ENCODE measurements at regions not wholly inside any gene's neighbourhood (a gene's known extent, or its start where the extent isn't known, plus 50 kb on each side); places are given as distances from the start of the nearest gene placed in this dataset.

DNA sequence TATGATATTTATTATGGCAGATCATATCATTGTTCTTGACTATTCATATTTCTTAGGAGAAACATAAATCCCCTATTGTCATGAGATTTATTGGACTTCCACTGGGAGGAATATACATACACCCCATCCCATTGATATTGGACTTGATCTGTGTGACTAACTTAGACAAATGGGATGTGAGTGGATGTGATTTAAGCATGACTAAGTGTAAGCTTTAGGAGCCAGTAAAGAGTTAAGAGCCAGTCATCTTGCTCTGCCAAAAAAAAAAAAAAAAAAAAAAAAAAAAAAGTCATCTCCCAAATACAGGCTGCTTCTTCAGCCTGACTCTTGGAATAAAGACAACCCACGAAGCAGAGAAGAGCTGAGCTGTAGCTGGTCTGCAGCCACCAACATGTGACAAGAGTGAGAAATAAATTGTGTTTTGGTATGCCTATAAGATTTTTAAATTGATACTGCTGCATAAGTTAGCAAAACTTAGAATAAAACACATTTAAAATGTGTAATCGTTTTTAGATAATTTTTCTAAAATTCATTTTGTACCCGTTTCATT is 595.0 kb upstream of the LRRC4C start:
- DNase-seq: no peak

DNA sequence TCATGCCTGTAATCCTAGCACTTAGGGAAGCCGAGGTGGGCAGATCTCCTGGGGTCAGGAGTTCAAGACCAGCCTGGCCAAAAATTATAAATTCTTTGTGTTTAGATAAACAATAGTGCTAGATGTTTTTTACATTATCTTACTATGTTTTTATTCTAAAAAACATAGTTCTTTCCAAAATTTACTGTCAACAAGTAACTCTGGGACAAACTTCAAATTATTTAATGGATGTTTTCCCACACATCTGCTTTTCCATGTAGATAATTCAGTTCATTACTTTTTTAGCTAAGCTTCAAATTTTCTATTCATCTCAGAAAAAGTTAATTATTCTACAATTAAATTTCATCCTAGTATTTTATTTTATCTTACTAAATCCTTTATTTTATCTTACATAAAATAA is 596.2 kb upstream of the LRRC4C start:
- no peak for DNase-seq

DNA sequence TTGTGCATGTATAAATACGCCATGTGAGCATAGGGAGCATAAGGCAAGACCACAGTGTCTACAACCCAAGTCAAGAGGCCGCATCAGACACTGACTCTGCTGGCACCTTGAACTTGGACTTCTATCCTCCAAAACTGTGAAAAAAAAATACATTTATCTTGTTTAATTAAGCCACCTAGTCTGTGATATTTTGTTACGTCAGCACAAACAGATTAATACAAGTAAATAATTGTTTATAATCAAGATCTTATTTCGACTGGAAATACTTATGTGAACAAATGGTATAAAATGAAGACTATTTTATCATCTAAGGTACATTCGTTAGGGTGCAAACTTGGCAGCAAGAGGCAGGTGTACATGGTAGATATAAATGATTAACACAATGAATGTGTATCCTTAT is 599.3 kb upstream of the LRRC4C start:
- DNase-seq: no peak

DNA sequence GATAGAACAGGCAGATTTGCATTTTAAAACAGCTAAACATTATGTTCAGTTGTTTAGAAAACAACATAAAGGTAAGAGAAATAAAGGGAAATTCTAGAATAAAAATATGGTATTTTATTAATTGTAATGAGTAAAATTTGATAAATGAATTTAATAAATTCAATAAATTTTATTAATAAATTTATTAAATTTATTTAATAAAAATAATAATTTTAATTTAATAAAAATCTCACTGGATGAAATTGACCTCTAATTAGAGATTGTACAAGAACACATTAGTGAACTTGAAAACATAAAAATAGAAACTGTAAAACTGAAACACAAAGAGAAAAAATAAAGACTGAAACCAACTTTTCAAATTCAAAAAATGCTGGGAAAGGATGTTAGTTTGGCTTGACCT is 605.7 kb upstream of the LRRC4C start:
- DNase-seq: no peak

DNA sequence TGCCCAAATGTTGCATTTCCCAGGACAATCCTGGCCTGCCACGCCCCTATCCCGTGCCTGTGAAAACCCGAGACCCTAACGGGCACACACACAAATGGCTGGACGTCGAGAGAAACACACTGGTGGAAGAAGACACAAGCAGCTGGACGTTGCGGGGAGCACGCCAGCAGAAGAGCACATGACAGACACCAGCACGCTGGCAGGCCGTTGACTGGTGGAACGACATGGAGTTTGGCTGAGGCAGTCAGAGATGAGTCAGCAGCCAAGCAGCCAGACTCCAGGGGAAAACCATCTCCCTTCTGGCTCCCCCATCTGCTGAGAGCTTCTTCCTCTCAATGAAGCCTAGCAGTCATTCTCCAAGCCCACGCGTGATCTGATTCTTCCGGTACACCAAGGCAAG is 606.7 kb upstream of the LRRC4C start:
- DNase-seq: no peak

DNA sequence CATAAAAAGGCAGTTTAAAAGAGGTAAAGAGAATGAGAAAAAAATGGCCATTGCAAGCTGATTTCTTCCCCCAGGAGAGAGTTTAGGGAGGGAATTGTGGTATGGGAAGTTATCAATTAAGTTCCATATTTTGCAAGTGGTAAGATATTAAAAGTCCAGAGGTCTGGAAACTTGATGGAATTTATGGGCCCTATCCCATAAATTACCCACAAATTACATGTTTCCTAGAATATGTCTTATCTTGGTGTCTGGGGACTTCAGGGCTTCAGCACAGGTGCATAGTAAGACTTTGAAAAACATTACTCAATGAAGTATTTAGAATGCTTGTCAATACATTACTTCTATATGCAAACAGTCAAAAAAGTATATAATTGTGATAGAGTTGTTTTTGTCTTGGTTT is 614.9 kb upstream of the LRRC4C start:
- no peak for DNase-seq

DNA sequence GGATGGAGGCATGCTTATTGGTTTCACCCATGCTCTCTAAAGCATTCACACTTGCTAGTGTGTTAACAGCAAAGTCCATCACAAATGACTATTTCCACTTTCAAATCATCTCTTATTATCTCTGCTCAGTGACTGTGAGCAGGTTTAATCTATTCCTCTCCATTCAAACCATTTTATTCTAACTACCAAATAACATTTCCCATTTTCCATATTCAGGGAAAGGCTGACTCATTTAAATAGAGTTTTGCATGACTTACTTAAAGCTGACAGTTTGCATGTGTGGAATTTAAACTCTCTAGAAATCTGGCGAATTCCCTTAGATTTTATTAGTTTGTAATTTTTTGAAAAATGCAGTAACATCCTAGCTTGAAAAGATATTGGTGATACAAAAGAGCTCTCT is 615.7 kb upstream of the LRRC4C start:
- no peak for DNase-seq

DNA sequence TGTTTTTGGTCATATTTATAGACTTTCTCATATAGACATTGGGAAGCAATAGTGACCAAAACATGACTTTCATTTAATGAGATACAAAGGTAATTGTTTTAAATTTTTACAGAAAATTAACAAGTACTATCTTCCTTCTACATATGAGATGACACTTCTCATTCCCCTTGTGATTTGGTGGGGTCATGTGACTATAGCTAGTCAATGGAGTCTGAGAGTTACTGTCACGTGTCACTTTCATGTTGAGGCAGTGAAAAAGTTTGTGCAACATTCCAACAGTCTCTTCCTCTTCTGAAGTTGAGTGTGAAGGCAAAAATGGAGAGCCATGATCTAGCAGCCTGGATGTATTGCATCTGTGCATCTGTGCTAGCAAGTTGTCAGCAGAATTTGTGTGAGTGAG is 618.3 kb upstream of the LRRC4C start:
- DNase-seq: no peak

DNA sequence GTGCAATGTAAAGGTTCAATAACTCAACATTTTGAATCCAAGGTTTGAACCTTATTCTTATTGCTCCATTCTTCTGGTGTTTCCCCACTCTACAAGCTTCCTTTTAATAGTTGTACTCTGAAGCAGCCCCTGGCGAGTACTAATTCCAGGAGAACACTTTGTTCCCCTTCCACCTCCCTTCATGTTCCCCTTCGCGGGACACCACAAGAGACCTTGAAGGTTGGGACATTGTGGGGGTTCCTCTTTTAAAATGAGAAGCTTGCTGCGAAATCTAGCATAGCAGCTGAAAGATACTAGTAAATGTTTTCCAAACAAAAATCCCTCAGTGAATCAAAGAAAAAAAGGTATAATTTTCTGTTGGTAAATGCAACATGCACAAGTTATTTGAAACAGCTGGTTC is 626.3 kb upstream of the LRRC4C start:
- DNase-seq: no peak

DNA sequence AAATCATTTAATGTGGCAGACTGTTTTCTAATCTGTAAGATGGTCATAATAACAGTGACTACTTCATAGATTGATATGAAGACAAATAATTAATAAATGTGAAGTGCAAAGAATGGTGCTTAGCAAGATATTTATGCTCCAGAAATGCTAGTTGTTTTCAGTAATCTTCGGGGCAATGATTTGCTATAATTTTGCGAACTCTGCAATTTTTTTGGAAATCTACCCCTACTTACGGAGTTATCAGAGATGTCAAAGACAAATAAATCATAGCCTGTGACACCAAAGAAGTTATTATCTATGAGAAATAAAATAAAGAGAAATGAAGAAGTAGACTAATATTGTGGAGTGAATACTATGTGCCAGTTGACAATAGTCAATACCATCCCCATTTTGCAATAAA is 634.1 kb upstream of the LRRC4C start:
- DNase-seq: no peak

DNA sequence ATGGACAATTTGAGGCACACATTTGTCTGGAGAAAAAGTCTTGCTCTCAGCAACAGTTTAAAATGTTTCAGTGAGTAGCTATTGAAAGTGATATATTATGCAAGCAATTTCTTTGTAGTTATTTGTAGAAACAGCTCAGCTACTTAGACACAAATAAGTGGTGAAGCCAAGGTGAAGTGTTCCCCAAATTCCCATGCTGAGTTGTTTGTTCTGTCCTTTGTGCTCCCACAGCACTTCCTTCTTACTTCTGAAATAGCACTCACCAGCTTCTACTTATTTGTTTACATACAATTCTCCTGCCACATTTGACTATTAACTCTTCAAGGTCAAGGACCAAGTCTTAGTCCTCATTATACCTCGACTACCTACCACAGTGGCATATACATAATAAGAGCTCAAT is 638.6 kb upstream of the LRRC4C start:
- DNase-seq: no peak

DNA sequence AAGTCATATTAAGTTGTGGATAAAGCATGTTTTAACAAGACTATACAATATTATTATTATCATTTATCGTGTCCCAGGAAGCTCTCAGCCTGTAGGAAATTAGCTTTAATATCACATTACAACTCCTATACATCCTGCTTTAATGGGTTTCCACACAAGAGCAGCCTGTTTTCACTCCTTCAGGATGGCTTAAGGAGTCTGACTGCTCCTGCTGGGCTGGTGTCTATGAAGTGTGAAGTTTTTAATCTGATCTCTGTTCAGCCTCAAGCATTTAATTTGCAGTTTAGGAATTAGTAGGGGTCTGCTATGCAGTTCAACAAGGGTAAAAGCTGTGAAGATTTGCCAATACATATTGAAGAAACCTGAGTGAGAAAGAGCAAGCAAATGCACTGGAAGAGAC is 653.4 kb upstream of the LRRC4C start:
- DNase-seq: no peak

DNA sequence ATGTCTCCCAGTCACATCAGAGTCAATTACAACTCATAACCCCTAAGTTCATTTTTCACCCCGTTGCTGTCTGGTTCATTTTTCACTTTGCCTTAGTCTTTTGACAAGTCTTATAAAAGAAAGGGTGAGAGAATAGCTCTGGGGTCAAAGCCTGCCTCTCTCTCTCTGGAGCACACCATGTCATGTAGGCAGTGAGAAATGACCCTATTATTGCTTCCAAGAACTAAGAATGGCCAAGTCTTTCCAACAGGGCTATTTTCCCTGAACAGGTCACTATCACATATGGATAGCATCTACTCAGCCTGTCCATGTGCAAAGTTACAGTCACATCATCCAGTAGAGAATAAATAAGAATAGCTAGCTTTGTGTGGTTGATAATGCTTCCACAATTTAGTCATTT is 655.5 kb upstream of the LRRC4C start:
- no peak for DNase-seq

DNA sequence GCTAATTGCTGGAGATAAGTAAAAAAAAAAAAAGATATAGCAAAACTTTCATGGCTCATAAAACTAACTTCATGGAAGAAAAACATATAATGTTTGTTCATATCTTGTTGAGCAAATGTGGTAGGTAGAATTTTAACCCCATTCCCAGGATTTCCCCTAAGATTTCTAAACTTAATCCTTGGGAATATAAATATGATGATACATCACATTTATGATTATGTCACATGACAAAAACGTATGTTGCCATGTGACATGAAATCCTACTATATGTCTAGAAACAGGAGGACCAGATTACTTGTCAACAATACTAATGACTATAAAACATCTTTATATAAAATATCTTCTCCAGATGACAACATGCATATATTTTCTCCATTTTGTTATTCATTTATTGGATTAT is 679.0 kb upstream of the LRRC4C start:
- DNase-seq: no peak

DNA sequence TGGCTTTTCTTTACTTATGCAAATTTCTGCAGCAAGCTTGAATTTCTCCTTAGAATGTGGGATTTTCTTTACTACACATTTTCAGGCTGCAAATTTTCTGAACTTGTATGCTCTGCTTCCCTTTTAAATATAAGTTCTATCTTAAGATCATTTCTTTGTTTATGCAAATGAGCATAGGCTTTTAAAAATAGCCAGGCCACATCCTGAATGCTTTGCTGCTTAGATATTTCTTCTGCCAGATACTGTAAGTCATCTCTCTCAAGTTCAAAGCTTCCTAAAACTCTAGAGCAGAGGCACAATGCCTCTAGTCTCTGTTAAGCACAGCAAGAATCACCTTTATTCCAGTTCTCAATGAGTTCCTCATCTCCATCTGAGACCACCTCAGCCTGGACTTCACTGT is 685.9 kb upstream of the LRRC4C start:
- DNase-seq: no peak

DNA sequence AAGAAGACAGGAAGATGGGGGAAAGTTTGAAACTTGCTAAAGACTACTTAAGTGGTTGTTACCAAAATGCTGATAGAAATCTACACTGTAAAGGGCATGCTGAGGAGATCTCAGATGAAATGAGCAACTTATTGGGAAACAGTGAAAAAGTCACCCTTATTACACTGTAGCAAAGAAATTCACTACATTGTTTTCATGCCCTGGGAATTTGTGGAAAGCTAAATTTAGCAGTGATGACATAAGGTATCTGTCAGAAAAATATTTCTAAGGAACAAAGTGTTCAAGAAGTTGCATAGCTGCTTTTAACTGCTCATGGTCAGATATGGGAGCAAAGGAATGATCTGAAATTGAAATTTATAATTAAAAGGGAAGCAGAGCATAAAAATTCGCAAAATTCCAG is 702.4 kb upstream of the LRRC4C start:
- no peak for DNase-seq

DNA sequence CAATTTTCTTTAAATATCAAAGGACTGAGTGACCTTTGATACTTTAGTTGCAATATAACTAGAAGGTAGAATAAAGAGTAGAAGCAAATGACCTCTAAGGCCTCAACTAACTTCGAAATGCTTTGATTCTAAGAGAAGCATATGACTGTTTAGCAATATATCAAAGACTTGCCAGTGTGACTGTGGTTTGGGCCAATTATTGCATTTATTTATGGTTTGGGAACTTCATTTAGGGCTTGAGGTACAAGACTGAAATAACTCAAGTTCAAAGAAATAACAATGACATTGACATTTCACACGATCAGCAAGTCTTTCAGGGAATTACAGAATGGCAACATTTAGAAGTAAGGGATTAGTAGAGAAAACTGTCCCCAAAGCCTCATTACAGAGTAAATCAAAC is 709.7 kb upstream of the LRRC4C start:
- no peak for DNase-seq

DNA sequence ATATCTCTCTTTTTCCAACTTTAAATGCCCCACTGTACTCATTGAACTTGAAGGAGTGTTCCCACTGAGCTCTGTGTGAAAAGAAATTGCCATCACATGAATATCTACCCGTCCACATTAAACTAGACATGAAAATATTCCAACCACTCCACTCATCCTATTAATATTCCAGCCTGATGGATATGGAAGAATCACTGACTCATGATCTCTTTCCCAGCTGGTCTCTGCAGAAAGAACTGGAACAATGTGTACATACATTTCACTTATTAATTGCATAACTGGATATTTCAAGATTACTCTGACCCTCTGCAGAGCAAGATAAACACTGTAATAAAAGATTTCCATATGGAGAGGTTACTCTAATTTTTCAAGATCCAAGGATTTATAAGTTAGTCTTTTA is 711.1 kb upstream of the LRRC4C start:
- no peak for DNase-seq

DNA sequence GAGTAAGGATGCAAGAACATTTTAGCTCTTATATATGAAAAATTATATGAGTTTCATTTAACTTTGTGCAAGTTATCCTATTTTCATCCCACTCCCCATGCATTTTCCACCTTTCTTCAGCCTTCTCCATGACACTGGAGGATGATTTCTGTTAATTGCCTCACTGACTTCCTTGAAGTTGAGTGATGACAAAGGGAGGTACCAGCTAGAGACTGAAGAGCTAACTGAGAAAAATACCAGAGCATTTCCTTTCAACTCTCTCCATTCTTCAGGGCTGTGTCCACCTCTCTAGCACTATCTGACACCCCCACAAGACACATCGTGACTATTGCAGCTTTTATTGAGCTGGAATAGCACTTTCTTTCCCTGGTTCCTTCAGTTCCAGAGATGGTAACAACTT is 711.6 kb upstream of the LRRC4C start:
- no peak for DNase-seq

DNA sequence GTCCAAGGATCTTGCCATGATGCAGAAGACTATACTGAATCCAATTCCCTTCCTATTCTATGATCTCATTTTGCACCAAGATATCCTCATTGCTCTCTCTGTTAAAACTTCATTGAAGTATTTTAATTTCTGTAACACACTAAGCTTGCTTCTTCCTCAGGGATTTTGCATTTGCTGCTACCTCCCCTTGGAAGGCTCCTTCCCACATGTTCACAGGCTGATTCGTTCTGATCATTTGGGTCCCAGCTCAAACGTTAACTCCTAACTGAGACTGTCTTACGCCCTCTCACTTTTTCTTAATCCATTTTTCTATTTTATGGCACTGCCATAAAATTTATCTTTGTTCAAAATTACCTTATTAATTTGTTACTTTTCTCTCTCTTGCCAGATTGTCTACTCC is 713.0 kb upstream of the LRRC4C start:
- no peak for DNase-seq

DNA sequence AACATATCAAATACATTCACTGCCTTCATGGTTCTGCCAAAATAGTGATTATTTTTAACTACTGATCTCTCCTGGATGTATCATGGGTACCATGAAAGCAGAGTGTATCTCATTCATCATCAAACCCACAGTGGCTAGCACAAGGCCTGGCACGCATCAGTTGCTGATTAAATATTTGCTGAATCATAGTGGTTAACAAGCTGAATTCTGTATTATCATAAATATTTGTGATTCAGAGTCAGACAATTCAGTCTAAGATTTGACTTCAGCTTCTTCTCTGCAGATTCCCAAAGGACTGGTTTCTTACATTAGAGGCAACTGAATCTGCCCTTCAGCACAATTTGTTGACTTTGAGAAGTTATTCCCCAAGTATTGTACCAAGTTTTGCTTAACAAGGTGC is 715.8 kb upstream of the LRRC4C start:
- DNase-seq: no peak

DNA sequence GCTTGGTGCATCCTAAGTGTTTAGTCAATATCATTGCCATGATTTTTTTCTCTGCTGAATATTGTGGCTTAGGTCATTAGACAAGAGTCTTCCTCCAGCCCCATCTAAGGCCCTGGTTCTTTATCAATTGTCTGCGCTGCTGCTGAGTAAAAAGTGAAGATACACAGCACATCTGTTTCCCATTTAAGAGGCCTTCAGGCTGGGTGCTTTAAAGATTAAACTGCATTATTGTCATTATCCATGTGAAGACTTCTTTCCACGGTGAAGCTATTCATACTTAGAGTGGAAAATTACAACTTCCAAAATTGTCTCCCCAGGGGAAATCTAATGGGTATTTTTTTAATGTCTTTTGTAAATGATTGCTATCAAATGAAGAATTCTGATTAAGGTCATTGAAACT is 719.8 kb upstream of the LRRC4C start:
- DNase-seq: no peak

DNA sequence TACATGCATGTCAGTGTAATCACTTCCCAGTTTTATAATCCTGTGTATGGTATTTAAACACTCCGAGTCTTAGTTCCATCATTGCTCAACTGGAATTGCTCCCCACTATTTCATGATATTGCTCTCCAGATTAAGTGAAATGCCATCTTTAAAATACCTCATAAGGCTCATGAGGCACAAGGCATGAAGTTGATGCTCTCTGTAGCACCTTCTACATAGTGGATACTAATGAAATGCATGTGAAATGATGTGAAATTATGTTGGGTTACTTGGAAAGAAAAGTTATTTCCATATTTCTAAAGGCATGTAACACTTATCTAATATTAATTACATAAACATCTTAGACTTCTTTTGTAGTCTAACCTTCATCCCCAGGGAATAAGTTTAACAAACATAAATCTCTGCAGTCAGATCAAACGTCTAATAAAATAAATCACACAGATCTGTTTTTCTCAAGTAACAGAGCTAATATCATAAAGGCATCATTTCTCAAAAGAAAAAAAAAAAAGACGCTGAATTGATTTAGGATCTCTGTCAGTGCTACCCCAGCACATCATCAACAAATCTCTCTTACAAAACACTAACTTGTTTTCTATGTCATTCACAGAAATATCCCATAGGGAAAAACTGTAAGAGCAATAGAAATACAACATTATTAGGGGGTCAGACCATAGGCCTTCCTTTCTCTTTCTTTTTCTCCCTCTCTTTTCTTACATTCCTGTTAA is 736.0 kb upstream of the LRRC4C start:
- DNase-seq: no peak

DNA sequence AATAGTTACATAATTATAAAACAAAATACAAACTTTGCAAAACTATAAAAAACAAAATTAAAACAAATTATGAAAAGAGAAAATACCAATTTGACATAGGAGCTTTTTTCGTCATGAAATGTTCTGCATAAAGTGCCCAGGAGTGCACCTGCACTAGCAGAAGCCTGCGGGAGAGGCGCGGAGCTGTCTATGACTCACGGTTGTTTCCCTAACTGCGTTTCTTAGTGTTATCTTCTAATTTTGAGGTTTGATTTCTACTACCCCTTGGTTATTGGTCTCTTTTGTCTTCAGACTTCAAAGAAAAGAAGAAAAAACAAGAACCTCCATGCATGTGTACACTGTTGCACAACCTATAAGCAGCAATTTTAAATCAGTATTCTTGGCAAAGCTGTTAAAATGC is 740.9 kb upstream of the LRRC4C start:
- DNase-seq: no peak

DNA sequence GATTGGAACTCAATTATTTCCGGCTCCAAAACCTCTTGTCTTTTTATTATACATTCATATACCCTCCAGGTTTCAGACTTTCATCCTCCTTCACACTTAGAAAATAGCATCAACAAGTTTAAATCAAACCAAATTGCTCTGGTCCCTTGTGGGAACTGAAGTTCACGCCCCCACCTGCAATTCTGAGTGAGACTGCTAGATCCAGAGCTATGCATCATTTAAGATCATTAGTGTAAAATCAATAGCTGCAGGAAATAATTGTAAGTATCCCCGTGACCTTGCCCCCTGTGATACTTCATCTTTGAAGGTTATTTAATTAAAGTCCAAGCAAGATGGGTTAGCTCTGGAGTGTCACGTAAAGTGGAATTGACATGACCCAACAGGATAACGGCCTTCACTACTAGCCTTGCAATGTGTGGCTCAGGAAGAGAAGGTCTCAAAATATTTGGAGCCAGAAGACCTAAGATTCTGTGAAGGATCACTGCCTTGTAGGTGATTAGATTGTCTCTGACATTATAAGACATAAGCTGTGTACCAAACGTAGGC is 742.2 kb upstream of the LRRC4C start:
- no peak for DNase-seq
